ENCODE measurements at regions not wholly inside any gene's neighbourhood (a gene's known extent, or its start where the extent isn't known, plus 50 kb on each side); places are given as distances from the start of the nearest gene placed in this dataset.

DNA sequence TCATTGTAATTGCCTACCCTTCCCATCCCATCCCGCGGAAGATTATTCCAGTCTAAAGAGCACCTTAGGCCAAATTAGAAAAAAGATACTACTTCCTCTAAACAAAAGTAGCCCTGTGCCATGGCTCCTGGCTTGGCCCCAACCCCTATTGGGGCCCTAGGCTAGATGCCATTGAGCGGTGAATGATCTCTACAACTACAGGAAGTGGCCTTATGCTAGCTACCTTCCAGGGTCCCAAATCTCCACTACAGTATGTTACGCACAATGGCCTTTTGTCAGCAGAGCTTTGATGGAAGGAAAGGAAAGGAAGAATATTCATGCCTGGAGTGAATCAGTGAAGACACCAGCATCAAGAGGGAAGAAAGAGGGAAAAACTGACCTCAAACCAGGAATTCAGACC, 73.3 kb upstream of the OSMR start:
- H3K27me3 ChIP-seq (ENCODE audit: control insufficient read depth, insufficient read depth, low read length) = no peaks in the 10 kb centered on the region

DNA sequence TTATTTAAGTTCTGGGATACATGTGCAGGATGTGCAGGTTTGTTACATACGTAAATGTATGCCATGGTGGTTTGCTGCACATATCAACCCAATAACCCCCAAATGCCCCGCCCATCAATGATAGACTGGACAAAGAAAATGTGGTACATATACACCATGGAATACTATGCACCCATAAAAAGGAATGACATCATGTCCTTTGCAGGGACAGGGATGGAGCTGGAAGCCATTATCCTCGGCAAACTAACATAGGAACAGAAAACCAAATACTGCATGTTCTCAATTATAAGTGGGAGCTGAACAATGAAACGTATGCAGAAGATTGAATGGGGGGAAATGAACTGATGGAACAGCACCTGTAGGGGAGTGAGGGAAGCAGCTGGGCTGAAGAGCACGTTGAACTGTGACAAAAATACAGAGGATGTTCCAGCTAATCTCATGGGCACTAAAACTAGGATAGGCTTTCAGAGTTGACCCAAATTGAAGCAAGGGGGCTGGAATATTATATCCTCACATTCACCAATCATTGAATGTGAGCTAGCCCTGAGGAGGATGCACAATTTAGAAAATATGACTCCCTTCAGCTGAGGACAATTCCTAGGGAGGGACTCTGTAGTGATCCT, 70.5 kb upstream of the OSMR start:
- Histone ChIP-seq H3K27me3 (ENCODE audit: control insufficient read depth, insufficient read depth, low read length) (no peaks in the 10 kb centered on the region), H3K36me3 (ENCODE audit: control insufficient read depth, insufficient read depth, low read length) (no peaks in the 10 kb centered on the region), H3K9me3 (ENCODE audit: control insufficient read depth, insufficient read depth, low read length) (no peaks in the 10 kb centered on the region)

More for the DNA sequence above, 73.3 kb upstream of the OSMR start:
- Histone ChIP-seq H3K9me3 (ENCODE audit: control insufficient read depth, insufficient read depth, low read length) (no peaks in the 10 kb centered on the region), H3K9ac (ENCODE audit: low read depth, low read length) (no peak overlapping the region), H3K36me3 (ENCODE audit: control insufficient read depth, insufficient read depth, low read length) (no peaks in the 10 kb centered on the region), H3K27ac (ENCODE audit: low read depth, low read length) (no peak overlapping the region), H3K4me3 (ENCODE audit: low read depth, low read length) (no peak overlapping the region), H3K4me1 (ENCODE audit: control insufficient read depth, insufficient read depth, low read length) (no peaks in the 10 kb centered on the region)

DNA sequence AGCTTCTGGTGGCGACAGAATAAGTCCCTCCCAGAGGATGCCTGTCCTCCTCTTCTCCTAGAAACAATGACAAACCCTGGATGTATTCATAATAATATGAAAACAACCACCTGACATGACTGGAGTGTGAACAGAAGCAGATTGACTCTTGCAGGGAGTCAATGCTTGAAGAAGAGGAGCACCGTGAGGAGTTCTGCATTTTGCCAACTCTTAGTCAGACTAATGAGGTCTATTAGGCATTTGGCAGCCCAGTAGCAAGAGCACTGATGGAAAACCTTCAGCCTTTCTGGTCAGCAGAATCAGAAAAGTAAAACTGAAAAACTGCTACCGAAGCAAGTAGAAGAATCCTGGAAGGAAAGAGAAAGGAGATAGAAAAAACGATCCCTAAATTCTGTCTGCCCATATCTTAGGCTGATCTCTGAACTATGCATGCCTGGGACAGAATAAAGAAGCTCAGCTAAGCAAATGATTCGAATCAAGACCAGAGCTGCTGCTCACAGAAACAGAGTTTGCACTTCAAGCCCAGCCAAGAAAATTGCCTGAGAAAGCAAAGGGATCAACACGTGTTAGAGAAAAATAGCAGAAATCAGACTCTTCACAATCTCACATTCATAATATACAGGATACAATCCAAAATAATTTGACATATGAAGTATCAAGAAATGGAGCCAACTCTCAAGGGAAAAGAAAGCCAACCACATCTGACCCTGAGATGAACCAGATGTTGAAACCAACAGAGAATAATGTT, 69.5 kb upstream of the OSMR start:
- no peak overlapping the region for H3K4me3 ChIP-seq (ENCODE audit: low read depth, low read length)
- H3K9me3 ChIP-seq (ENCODE audit: control insufficient read depth, insufficient read depth, low read length) = no peaks in the 10 kb centered on the region
- no peaks in the 10 kb centered on the region for H3K4me1 ChIP-seq (ENCODE audit: control insufficient read depth, insufficient read depth, low read length)
- no peak overlapping the region for H3K9ac ChIP-seq (ENCODE audit: low read depth, low read length)
- no peak overlapping the region for H3K27ac ChIP-seq (ENCODE audit: low read depth, low read length)
- H3K27me3 ChIP-seq (ENCODE audit: control insufficient read depth, insufficient read depth, low read length) = no peaks in the 10 kb centered on the region
- H3K36me3 ChIP-seq (ENCODE audit: control insufficient read depth, insufficient read depth, low read length) = no peaks in the 10 kb centered on the region

More for the DNA sequence above, 70.5 kb upstream of the OSMR start:
- Histone ChIP-seq H3K4me3 (ENCODE audit: low read depth, low read length) (no peak overlapping the region), H3K4me1 (ENCODE audit: control insufficient read depth, insufficient read depth, low read length) (no peaks in the 10 kb centered on the region), H3K27ac (ENCODE audit: low read depth, low read length) (no peak overlapping the region), H3K9ac (ENCODE audit: low read depth, low read length) (no peak overlapping the region)

DNA sequence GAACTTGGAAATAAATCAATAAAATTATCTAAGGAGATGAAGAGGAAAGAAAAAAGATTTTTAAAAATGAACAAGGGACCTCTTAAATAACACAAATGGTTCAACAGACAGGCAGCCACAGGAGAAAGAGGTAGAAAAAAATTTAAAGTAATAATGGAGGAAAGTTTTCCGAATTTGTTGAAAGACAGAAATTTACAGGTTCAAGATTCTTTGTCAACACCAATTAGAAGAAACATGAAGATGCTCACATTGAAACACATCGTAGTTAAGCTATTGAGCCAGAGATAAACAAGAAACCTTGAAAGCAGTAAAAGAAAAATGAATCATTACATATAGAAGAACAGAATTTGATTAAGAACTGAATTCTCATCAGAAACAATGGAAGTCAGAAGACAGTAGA, 68.7 kb upstream of the OSMR start:
- H3K4me1 ChIP-seq (ENCODE audit: control insufficient read depth, insufficient read depth, low read length) = no peaks in the 10 kb centered on the region
- H3K9ac ChIP-seq (ENCODE audit: low read depth, low read length) = no peak overlapping the region
- no peak overlapping the region for H3K27ac ChIP-seq (ENCODE audit: low read depth, low read length)
- H3K4me3 ChIP-seq (ENCODE audit: low read depth, low read length) = no peak overlapping the region
- no peaks in the 10 kb centered on the region for H3K27me3 ChIP-seq (ENCODE audit: control insufficient read depth, insufficient read depth, low read length)
- no peaks in the 10 kb centered on the region for H3K36me3 ChIP-seq (ENCODE audit: control insufficient read depth, insufficient read depth, low read length)
- no peaks in the 10 kb centered on the region for H3K9me3 ChIP-seq (ENCODE audit: control insufficient read depth, insufficient read depth, low read length)

DNA sequence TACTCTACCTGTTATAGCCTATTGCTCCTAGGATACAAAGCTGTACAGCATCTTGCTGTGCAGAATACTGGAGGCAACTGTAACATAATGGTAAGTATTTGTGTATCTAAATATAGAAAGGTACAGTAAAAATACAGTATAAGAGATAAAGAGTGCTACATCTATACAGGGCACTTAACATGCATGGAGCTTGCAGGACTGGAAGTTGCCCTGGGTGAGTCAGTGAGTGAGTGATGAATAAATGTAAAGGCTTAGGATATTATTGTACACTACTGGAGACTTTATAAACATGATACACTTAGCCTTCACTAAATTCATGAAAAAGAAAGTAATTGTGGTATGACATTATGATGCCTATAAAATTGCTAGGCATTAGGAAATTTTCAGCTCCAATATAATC, 65.5 kb upstream of the OSMR start:
- no peaks in the 10 kb centered on the region for H3K9me3 ChIP-seq (ENCODE audit: control insufficient read depth, insufficient read depth, low read length)
- no peaks in the 10 kb centered on the region for H3K27me3 ChIP-seq (ENCODE audit: control insufficient read depth, insufficient read depth, low read length)
- no peaks in the 10 kb centered on the region for H3K4me1 ChIP-seq (ENCODE audit: control insufficient read depth, insufficient read depth, low read length)
- no peaks in the 10 kb centered on the region for H3K36me3 ChIP-seq (ENCODE audit: control insufficient read depth, insufficient read depth, low read length)
- no peak overlapping the region for H3K27ac ChIP-seq (ENCODE audit: low read depth, low read length)
- no peak overlapping the region for H3K4me3 ChIP-seq (ENCODE audit: low read depth, low read length)
- no peak overlapping the region for H3K9ac ChIP-seq (ENCODE audit: low read depth, low read length)

DNA sequence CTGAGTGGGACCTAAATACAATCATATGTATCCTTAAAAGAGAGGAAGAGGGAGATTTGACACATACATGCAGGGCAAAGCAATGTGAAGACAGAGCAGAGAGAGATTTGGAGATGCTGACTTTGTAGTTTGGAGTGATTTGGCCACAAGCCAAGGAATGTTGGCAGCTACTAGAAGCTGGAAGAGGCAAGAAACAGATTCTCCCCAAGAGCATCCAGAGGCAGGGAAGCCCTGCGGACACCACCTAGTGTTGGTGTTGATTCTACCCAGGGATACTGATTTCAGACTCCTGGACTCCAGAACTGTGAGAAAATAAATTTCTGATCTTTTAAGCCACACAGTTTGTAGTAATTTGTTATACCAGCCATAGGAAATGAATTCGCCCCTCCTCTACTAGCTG, 64.9 kb upstream of the OSMR start:
- Histone ChIP-seq H3K27ac (ENCODE audit: low read depth, low read length) (no peak overlapping the region), H3K9me3 (ENCODE audit: control insufficient read depth, insufficient read depth, low read length) (no peaks in the 10 kb centered on the region), H3K4me3 (ENCODE audit: low read depth, low read length) (no peak overlapping the region), H3K4me1 (ENCODE audit: control insufficient read depth, insufficient read depth, low read length) (no peaks in the 10 kb centered on the region), H3K9ac (ENCODE audit: low read depth, low read length) (no peak overlapping the region), H3K36me3 (ENCODE audit: control insufficient read depth, insufficient read depth, low read length) (no peaks in the 10 kb centered on the region), H3K27me3 (ENCODE audit: control insufficient read depth, insufficient read depth, low read length) (no peaks in the 10 kb centered on the region)

DNA sequence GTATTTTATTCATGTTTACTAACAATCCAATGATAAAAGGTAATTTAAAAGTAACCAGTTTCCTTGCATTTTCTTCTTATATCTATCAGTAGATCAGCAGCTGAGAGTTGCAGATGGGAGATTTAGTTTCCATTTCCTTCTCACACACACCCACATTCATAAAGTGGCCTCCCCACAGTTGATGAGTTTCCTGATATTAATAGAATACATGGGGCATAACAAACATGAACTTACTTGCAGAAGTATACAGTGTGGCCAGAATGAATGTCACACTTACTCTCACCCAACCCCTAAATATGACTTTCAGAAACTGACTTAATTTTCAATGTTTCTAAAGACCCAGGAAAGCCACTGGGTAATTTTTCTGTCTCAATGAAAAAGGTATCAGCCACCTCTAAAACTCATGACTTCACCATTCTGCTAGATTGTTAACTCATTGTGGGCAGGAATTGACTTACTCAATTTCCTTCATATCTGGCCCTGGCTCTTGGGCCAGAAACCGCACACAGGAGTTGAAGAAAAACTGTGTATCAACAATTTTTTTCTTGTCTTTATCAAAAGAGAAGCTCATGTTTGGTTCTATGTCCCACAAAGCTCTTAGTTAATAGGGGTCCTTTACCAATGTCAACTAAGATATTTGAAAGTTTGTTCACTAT, 63.5 kb upstream of the OSMR start:
- Histone ChIP-seq H3K4me1 (ENCODE audit: control insufficient read depth, insufficient read depth, low read length) (no peaks in the 10 kb centered on the region), H3K27me3 (ENCODE audit: control insufficient read depth, insufficient read depth, low read length) (no peaks in the 10 kb centered on the region), H3K4me3 (ENCODE audit: low read depth, low read length) (no peak overlapping the region), H3K9me3 (ENCODE audit: control insufficient read depth, insufficient read depth, low read length) (no peaks in the 10 kb centered on the region), H3K27ac (ENCODE audit: low read depth, low read length) (no peak overlapping the region), H3K9ac (ENCODE audit: low read depth, low read length) (no peak overlapping the region), H3K36me3 (ENCODE audit: control insufficient read depth, insufficient read depth, low read length) (no peaks in the 10 kb centered on the region)

DNA sequence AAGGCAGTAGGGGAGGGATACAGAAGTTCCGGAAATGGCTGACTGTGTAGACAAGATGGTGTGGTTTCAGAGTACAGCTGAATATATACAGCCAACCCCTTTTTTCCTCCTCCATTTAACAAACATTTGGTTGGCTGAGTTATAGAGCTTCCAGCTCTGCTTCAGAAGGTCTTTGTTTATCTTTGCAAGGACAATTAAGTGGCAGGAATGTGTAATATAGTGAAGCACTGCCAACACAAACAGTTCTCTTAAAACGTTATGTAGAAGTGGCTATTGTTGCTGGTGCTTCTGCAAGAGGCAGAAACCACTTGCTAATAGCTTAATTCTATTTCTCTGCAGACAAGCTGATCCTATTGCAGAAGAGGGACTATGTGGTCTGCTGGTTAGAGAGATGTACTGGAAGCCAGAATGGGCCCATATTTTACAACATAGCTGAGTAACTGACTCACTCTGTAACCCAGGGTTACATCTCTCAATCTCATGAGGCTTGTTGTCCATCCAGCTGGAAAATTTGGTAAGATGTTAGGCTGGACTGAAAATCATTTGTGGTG, 62.7 kb upstream of the OSMR start:
- Histone ChIP-seq H3K4me3 (ENCODE audit: low read depth, low read length) (no peak overlapping the region), H3K27ac (ENCODE audit: low read depth, low read length) (no peak overlapping the region), H3K9me3 (ENCODE audit: control insufficient read depth, insufficient read depth, low read length) (no peaks in the 10 kb centered on the region), H3K4me1 (ENCODE audit: control insufficient read depth, insufficient read depth, low read length) (no peaks in the 10 kb centered on the region), H3K27me3 (ENCODE audit: control insufficient read depth, insufficient read depth, low read length) (no peaks in the 10 kb centered on the region), H3K9ac (ENCODE audit: low read depth, low read length) (no peak overlapping the region), H3K36me3 (ENCODE audit: control insufficient read depth, insufficient read depth, low read length) (no peaks in the 10 kb centered on the region)

DNA sequence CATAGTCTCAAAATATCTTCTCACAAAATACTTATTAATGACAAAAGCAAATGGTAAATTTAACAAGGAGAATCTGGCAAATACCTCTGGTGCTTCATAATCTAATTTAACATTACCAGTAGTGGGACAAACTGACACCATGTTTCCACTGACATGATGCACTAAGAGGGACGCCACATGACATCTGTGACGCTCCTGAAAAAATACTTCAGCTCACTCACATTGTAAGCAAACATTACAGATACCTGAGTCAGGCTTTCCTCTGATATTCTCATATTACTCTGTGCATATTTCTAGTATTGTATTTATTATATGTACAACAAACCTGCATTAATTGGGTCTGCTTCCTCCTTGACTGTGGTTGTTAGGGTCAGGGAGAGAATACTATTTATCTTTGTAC, 56.7 kb upstream of the OSMR start:
- no peaks in the 10 kb centered on the region for H3K4me1 ChIP-seq (ENCODE audit: control insufficient read depth, insufficient read depth, low read length)
- H3K4me3 ChIP-seq (ENCODE audit: low read depth, low read length) = no peak overlapping the region
- no peaks in the 10 kb centered on the region for H3K27me3 ChIP-seq (ENCODE audit: control insufficient read depth, insufficient read depth, low read length)
- H3K36me3 ChIP-seq (ENCODE audit: control insufficient read depth, insufficient read depth, low read length) = no peaks in the 10 kb centered on the region
- no peaks in the 10 kb centered on the region for H3K9me3 ChIP-seq (ENCODE audit: control insufficient read depth, insufficient read depth, low read length)
- H3K27ac ChIP-seq (ENCODE audit: low read depth, low read length) = no peak overlapping the region
- no peak overlapping the region for H3K9ac ChIP-seq (ENCODE audit: low read depth, low read length)

DNA sequence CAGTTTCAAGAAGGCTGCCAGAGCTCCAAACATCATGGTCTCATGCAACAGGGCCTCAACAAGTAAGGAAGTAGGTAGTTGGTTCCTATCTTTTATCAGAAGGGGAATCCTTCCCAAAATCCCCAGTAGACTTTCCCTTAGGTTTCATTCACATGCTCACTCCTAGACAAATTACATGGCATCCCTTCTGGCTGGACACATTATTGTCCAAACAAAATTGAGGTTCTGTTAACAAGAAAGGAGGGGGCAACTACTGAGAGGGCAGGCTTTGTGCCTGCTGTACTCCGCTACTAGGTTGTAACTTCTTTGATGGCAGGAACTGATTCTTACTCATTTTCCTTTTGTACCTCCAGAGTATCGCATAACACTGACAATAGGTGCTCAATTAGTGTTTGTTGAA, 56.0 kb upstream of the OSMR start:
- no peak overlapping the region for H3K27ac ChIP-seq (ENCODE audit: low read depth, low read length)
- H3K9me3 ChIP-seq (ENCODE audit: control insufficient read depth, insufficient read depth, low read length) = no peaks in the 10 kb centered on the region
- no peak overlapping the region for H3K9ac ChIP-seq (ENCODE audit: low read depth, low read length)

DNA sequence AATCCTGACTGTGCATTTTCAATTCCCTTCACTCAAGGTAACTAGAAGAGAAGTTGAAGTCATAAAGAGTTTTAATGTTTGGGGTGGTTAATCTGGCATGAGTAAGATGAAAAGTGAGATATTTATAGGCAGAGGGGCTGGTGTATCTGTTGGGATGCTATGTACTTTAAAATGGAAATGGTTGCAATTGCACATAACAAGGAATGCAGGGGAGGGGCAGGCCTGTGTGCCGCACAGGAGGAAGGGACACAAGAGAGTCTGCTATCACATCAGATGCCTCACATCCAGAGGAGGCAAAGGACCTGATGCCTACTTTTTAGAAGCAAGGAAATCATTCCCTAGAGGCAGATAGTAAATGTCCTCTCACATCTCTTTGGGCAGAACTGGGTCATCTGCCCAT, 55.5 kb upstream of the OSMR start:
- H3K9ac ChIP-seq (ENCODE audit: low read depth, low read length) = no peak overlapping the region
- no peaks in the 10 kb centered on the region for H3K9me3 ChIP-seq (ENCODE audit: control insufficient read depth, insufficient read depth, low read length)
- H3K36me3 ChIP-seq (ENCODE audit: control insufficient read depth, insufficient read depth, low read length) = no peaks in the 10 kb centered on the region
- no peaks in the 10 kb centered on the region for H3K27me3 ChIP-seq (ENCODE audit: control insufficient read depth, insufficient read depth, low read length)
- H3K27ac ChIP-seq (ENCODE audit: low read depth, low read length) = no peak overlapping the region
- H3K4me3 ChIP-seq (ENCODE audit: low read depth, low read length) = no peak overlapping the region
- H3K4me1 ChIP-seq (ENCODE audit: control insufficient read depth, insufficient read depth, low read length) = no peaks in the 10 kb centered on the region

More for the DNA sequence above, 56.0 kb upstream of the OSMR start:
- no peaks in the 10 kb centered on the region for H3K27me3 ChIP-seq (ENCODE audit: control insufficient read depth, insufficient read depth, low read length)
- H3K36me3 ChIP-seq (ENCODE audit: control insufficient read depth, insufficient read depth, low read length) = no peaks in the 10 kb centered on the region
- no peaks in the 10 kb centered on the region for H3K4me1 ChIP-seq (ENCODE audit: control insufficient read depth, insufficient read depth, low read length)
- H3K4me3 ChIP-seq (ENCODE audit: low read depth, low read length) = no peak overlapping the region
